K562 (cell line): ENCODE measurements at regions not wholly inside any gene's neighbourhood (a gene's known extent, or its start where the extent isn't known, plus 50 kb on each side); places are given as distances from the start of the nearest gene placed in this dataset.

Source experiments
- TF ChIP-seq, protein P1 (sequence below), 2 experiments: fragments of 450-650 bp in 1 of 2; sonication (generic) in 1 of 2; formaldehyde crosslinking in 1 of 2; IDR thresholded peaks; 2 replicates each; pipeline versions ENCODE4 v1.7.1 to v1.9.0; 2016 to 2022; ENCODE audit warnings: inconsistent platforms in 1 of 2, mild to moderate bottlenecking in 1 of 2, missing genetic modification reagents in 1 of 2
- TF ChIP-seq, protein P2 (sequence below), 2 experiments: IDR thresholded peaks in 1 of 2; conservative IDR thresholded peaks in 1 of 2; 2 replicates each; pipeline ENCODE4 v1.6.1; 2016; ENCODE audit warnings: low read depth in 2 of 2, mild to moderate bottlenecking in 1 of 2, missing compliant biosample characterization in 1 of 2, missing genetic modification characterization in 1 of 2, moderate library complexity in 1 of 2

DNA sequence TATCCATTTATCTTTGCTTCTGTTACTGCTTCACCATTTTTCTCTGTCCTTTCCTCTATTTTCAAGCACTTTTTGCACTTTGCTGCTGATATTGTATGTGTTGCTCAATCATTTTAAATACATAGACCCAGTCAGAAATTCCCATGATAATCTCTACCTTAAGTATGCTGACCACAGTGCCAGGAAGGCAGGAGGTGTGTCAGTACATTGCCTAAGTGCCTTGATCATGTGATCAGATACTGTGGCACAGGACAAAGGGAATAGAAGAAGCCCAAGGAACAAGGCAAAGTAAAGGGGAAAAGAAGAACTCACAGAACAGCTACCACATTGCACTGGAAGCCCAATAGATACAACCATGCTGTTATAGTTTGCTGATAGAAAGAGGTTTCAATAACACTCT lies 53.7 kb upstream of the CD36 start (continued):
- TF ChIP-seq, protein P1, sequence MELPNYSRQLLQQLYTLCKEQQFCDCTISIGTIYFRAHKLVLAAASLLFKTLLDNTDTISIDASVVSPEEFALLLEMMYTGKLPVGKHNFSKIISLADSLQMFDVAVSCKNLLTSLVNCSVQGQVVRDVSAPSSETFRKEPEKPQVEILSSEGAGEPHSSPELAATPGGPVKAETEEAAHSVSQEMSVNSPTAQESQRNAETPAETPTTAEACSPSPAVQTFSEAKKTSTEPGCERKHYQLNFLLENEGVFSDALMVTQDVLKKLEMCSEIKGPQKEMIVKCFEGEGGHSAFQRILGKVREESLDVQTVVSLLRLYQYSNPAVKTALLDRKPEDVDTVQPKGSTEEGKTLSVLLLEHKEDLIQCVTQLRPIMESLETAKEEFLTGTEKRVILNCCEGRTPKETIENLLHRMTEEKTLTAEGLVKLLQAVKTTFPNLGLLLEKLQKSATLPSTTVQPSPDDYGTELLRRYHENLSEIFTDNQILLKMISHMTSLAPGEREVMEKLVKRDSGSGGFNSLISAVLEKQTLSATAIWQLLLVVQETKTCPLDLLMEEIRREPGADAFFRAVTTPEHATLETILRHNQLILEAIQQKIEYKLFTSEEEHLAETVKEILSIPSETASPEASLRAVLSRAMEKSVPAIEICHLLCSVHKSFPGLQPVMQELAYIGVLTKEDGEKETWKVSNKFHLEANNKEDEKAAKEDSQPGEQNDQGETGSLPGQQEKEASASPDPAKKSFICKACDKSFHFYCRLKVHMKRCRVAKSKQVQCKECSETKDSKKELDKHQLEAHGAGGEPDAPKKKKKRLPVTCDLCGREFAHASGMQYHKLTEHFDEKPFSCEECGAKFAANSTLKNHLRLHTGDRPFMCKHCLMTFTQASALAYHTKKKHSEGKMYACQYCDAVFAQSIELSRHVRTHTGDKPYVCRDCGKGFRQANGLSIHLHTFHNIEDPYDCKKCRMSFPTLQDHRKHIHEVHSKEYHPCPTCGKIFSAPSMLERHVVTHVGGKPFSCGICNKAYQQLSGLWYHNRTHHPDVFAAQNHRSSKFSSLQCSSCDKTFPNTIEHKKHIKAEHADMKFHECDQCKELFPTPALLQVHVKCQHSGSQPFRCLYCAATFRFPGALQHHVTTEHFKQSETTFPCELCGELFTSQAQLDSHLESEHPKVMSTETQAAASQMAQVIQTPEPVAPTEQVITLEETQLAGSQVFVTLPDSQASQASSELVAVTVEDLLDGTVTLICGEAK (IDR thresholded peaks at IDR 0.05) = no peak
- TF ChIP-seq, protein P1 (CRISPR knock-in tag; IDR thresholded peaks at IDR 0.05) = no peak
- TF ChIP-seq, protein P2, sequence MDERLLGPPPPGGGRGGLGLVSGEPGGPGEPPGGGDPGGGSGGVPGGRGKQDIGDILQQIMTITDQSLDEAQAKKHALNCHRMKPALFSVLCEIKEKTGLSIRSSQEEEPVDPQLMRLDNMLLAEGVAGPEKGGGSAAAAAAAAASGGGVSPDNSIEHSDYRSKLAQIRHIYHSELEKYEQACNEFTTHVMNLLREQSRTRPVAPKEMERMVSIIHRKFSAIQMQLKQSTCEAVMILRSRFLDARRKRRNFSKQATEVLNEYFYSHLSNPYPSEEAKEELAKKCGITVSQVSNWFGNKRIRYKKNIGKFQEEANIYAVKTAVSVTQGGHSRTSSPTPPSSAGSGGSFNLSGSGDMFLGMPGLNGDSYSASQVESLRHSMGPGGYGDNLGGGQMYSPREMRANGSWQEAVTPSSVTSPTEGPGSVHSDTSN (CRISPR knock-in tag; IDR thresholded peaks at IDR 0.05; ENCODE audit: low read depth) = no peak
- TF ChIP-seq, protein P2 (tag; conservative IDR thresholded peaks at IDR 0.05; ENCODE audit: low read depth) = no peak
- TF ChIP-seq, all 486 proteins: peak for 1
